GM23338 (cell line): ENCODE measurements at regions not wholly inside any gene's neighbourhood (a gene's known extent, or its start where the extent isn't known, plus 50 kb on each side); places are given as distances from the start of the nearest gene placed in this dataset.

Source experiments
- ATAC-seq: fragments of 200-7000 bp; cut with Tn5 transposase; 3 replicates; pipeline ENCODE4 v1.9.1; 2020
- DNase-seq: peaks from one replicate; pipeline ENCODE4 v3.0.0-alpha.2; 2015; ENCODE audit warnings: low spot score
- H2AFZ ChIP-seq: fragments of 200-600 bp; sonication (generic); 2 replicates; pipeline ENCODE4 v1.8.0; 2016; ENCODE audit warnings: antibody characterized with exemption, mild to moderate bottlenecking, moderate library complexity
- H3F3A ChIP-seq: fragments of 200-600 bp; sonication (generic); replicated peaks from 2 replicates; pipeline ENCODE4 v1.8.0; 2017; ENCODE audit warnings: antibody characterized with exemption, mixed run types, low read depth
- H3K27ac ChIP-seq: fragments of 200-600 bp; sonication (generic); 2 replicates; pipeline ENCODE4 v1.6.1; 2016; ENCODE audit warnings: low read depth
- H3K27me3 ChIP-seq: fragments of 200-600 bp; sonication (generic); 2 replicates; pipeline ENCODE4 v1.8.0; 2016; ENCODE audit warnings: mild to moderate bottlenecking, mixed run types, moderate library complexity; ENCODE audit not compliant: insufficient read depth
- H3K36me3 ChIP-seq: fragments of 200-600 bp; sonication (generic); 2 replicates; pipeline ENCODE4 v1.8.0; 2016; ENCODE audit warnings: mild to moderate bottlenecking; ENCODE audit not compliant: insufficient read depth
- H3K4me1 ChIP-seq: fragments of 200-600 bp; sonication (generic); 2 replicates; pipeline ENCODE4 v1.8.0; 2016; ENCODE audit warnings: mild to moderate bottlenecking, moderate library complexity; ENCODE audit not compliant: insufficient read depth
- H3K4me2 ChIP-seq: fragments of 200-600 bp; sonication (generic); 2 replicates; pipeline ENCODE4 v1.7.1; 2017; ENCODE audit warnings: mixed run types
- H3K4me3 ChIP-seq: fragments of 200-600 bp; sonication (generic); 2 replicates; pipeline ENCODE4 v1.6.1; 2016; ENCODE audit warnings: mixed run types
- H3K79me2 ChIP-seq: fragments of 200-600 bp; sonication (generic); replicated peaks from 2 replicates; pipeline ENCODE4 v1.8.0; 2017; ENCODE audit warnings: mild to moderate bottlenecking; ENCODE audit not compliant: insufficient read depth
- H3K9me2 ChIP-seq: fragments of 200-600 bp; sonication (generic); 2 replicates; pipeline ENCODE4 v1.8.0; 2017; ENCODE audit not compliant: insufficient read depth
- H4K20me1 ChIP-seq: fragments of 200-600 bp; sonication (generic); replicated peaks from 2 replicates; pipeline ENCODE4 v1.8.0; 2017; ENCODE audit warnings: mild to moderate bottlenecking; ENCODE audit not compliant: insufficient read depth
- H3K27ac Mint-ChIP-seq: 2 replicates; pipeline ENCODE4 v1.8.0; 2020; ENCODE audit warnings: inconsistent platforms, mild to moderate bottlenecking, moderate library complexity, mixed read lengths
- H3K27me3 Mint-ChIP-seq: 3 replicates; pipeline ENCODE4 v1.8.0; 2022; ENCODE audit warnings: low read depth, mild to moderate bottlenecking, moderate library complexity, mixed read lengths, inconsistent platforms; ENCODE audit not compliant: insufficient read depth, poor library complexity
- H3K36me3 Mint-ChIP-seq: 3 replicates; pipeline ENCODE4 v1.8.0; 2021; ENCODE audit warnings: low read depth, mild to moderate bottlenecking, inconsistent platforms, moderate library complexity, mixed read lengths
- H3K4me1 Mint-ChIP-seq: 3 replicates; pipeline ENCODE4 v1.8.0; 2020; ENCODE audit warnings: mild to moderate bottlenecking, inconsistent platforms, mixed read lengths
- H3K4me3 Mint-ChIP-seq: 3 replicates; pipeline ENCODE4 v1.8.0; 2021; ENCODE audit warnings: moderate library complexity, mild to moderate bottlenecking, inconsistent platforms, mixed read lengths
- H3K9me3 Mint-ChIP-seq: 3 replicates; pipeline ENCODE4 v1.8.0; 2020; ENCODE audit warnings: moderate library complexity, mild to moderate bottlenecking, inconsistent platforms, mixed read lengths
- CREB1 ChIP-seq: fragments of 250-450 bp; sonication (Bioruptor Pico); IDR thresholded peaks from 2 replicates; pipeline ENCODE4 v1.5.0; 2020; ENCODE audit warnings: low read depth, mild to moderate bottlenecking, moderate library complexity
- CTCF ChIP-seq, 2 experiments: fragments of 200-600 bp in 1 of 2; sonication (generic) in 1 of 2; conservative IDR thresholded peaks; 2 replicates each; pipeline versions ENCODE4 v1.5.1 to v1.6.1; 2016 to 2017; ENCODE audit warnings: antibody characterized with exemption in 2 of 2, low read depth in 2 of 2, mild to moderate bottlenecking in 2 of 2, moderate library complexity in 1 of 2
- ETS1 ChIP-seq: IDR thresholded peaks from 2 replicates; pipeline ENCODE4 v1.6.1; 2016; ENCODE audit warnings: antibody characterized with exemption
- EZH2 ChIP-seq: fragments of 200-600 bp; sonication (generic); IDR thresholded peaks from one replicate; pipeline ENCODE4 v1.8.0; 2017; ENCODE audit warnings: antibody characterized with exemption, mild to moderate bottlenecking, low read depth; ENCODE audit not compliant: unreplicated experiment
- EZH2phosphoT487 ChIP-seq: fragments of 200-600 bp; sonication (generic); IDR thresholded peaks from one replicate; pipeline ENCODE4 v1.8.1; 2018; ENCODE audit warnings: antibody characterized with exemption; ENCODE audit not compliant: unreplicated experiment
- JUNB ChIP-seq: IDR thresholded peaks from one replicate; pipeline ENCODE4 v1.6.1; 2016; ENCODE audit warnings: antibody characterized with exemption; ENCODE audit not compliant: unreplicated experiment
- NANOG ChIP-seq: IDR thresholded peaks from 2 replicates; pipeline ENCODE4 v1.6.1; 2016; ENCODE audit warnings: antibody characterized with exemption, borderline replicate concordance
- POLR2AphosphoS5 ChIP-seq: IDR thresholded peaks from 2 replicates; pipeline ENCODE4 v1.6.1; 2016; ENCODE audit warnings: antibody characterized with exemption, low read depth
- STAT1 ChIP-seq: IDR thresholded peaks from one replicate; pipeline ENCODE4 v1.6.1; 2016; ENCODE audit warnings: antibody characterized with exemption; ENCODE audit not compliant: unreplicated experiment
- ZNF114 ChIP-seq: fragments of 250-450 bp; sonication (Bioruptor Pico); IDR thresholded peaks from 2 replicates; pipeline ENCODE4 v1.5.0; 2020; ENCODE audit warnings: mild to moderate bottlenecking, moderate library complexity
- ZNF331 ChIP-seq: fragments of 250-450 bp; sonication (Bioruptor Pico); IDR thresholded peaks from 2 replicates; pipeline ENCODE4 v1.5.0; 2020; ENCODE audit warnings: low read depth, mild to moderate bottlenecking, moderate library complexity
- TF ChIP-seq, protein P1 (sequence below): IDR thresholded peaks from one replicate; pipeline ENCODE4 v1.6.1; 2018; ENCODE audit warnings: antibody characterized with exemption; ENCODE audit not compliant: unreplicated experiment
- TF ChIP-seq, protein P2 (sequence below): fragments of 250-450 bp; sonication (Bioruptor Pico); IDR thresholded peaks from 2 replicates; pipeline ENCODE4 v1.5.0; 2020; ENCODE audit warnings: mild to moderate bottlenecking, moderate library complexity

- Mint-ChIP-seq H3K27ac (no peak overlapping the region), H3K4me3 (no peak overlapping the region), H3K4me1 (no peaks in the 10 kb centered on the region), H3K36me3 (no peaks in the 10 kb centered on the region), H3K9me3 (no peaks in the 10 kb centered on the region), H3K27me3 (no peaks in the 10 kb centered on the region)
- DNase-seq (no peak), ATAC-seq (no peak)
- TF ChIP-seq ETS1 (no peak), ZNF114 (CRISPR knock-in tag) (no peak), JUNB (no peak), CREB1 (CRISPR knock-in tag) (no peak), POLR2AphosphoS5 (no peak), EZH2 (no peak), ZNF331 (CRISPR knock-in tag) (no peak), STAT1 (no peak), CTCF (conservative IDR thresholded peaks at IDR 0.05; ENCODE audit: low read depth in 2 of 2) (no peak), NANOG (no peak), EZH2phosphoT487 (no peak)
- TF ChIP-seq, protein P1, sequence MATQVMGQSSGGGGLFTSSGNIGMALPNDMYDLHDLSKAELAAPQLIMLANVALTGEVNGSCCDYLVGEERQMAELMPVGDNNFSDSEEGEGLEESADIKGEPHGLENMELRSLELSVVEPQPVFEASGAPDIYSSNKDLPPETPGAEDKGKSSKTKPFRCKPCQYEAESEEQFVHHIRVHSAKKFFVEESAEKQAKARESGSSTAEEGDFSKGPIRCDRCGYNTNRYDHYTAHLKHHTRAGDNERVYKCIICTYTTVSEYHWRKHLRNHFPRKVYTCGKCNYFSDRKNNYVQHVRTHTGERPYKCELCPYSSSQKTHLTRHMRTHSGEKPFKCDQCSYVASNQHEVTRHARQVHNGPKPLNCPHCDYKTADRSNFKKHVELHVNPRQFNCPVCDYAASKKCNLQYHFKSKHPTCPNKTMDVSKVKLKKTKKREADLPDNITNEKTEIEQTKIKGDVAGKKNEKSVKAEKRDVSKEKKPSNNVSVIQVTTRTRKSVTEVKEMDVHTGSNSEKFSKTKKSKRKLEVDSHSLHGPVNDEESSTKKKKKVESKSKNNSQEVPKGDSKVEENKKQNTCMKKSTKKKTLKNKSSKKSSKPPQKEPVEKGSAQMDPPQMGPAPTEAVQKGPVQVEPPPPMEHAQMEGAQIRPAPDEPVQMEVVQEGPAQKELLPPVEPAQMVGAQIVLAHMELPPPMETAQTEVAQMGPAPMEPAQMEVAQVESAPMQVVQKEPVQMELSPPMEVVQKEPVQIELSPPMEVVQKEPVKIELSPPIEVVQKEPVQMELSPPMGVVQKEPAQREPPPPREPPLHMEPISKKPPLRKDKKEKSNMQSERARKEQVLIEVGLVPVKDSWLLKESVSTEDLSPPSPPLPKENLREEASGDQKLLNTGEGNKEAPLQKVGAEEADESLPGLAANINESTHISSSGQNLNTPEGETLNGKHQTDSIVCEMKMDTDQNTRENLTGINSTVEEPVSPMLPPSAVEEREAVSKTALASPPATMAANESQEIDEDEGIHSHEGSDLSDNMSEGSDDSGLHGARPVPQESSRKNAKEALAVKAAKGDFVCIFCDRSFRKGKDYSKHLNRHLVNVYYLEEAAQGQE: no peak
- TF ChIP-seq, protein P2, sequence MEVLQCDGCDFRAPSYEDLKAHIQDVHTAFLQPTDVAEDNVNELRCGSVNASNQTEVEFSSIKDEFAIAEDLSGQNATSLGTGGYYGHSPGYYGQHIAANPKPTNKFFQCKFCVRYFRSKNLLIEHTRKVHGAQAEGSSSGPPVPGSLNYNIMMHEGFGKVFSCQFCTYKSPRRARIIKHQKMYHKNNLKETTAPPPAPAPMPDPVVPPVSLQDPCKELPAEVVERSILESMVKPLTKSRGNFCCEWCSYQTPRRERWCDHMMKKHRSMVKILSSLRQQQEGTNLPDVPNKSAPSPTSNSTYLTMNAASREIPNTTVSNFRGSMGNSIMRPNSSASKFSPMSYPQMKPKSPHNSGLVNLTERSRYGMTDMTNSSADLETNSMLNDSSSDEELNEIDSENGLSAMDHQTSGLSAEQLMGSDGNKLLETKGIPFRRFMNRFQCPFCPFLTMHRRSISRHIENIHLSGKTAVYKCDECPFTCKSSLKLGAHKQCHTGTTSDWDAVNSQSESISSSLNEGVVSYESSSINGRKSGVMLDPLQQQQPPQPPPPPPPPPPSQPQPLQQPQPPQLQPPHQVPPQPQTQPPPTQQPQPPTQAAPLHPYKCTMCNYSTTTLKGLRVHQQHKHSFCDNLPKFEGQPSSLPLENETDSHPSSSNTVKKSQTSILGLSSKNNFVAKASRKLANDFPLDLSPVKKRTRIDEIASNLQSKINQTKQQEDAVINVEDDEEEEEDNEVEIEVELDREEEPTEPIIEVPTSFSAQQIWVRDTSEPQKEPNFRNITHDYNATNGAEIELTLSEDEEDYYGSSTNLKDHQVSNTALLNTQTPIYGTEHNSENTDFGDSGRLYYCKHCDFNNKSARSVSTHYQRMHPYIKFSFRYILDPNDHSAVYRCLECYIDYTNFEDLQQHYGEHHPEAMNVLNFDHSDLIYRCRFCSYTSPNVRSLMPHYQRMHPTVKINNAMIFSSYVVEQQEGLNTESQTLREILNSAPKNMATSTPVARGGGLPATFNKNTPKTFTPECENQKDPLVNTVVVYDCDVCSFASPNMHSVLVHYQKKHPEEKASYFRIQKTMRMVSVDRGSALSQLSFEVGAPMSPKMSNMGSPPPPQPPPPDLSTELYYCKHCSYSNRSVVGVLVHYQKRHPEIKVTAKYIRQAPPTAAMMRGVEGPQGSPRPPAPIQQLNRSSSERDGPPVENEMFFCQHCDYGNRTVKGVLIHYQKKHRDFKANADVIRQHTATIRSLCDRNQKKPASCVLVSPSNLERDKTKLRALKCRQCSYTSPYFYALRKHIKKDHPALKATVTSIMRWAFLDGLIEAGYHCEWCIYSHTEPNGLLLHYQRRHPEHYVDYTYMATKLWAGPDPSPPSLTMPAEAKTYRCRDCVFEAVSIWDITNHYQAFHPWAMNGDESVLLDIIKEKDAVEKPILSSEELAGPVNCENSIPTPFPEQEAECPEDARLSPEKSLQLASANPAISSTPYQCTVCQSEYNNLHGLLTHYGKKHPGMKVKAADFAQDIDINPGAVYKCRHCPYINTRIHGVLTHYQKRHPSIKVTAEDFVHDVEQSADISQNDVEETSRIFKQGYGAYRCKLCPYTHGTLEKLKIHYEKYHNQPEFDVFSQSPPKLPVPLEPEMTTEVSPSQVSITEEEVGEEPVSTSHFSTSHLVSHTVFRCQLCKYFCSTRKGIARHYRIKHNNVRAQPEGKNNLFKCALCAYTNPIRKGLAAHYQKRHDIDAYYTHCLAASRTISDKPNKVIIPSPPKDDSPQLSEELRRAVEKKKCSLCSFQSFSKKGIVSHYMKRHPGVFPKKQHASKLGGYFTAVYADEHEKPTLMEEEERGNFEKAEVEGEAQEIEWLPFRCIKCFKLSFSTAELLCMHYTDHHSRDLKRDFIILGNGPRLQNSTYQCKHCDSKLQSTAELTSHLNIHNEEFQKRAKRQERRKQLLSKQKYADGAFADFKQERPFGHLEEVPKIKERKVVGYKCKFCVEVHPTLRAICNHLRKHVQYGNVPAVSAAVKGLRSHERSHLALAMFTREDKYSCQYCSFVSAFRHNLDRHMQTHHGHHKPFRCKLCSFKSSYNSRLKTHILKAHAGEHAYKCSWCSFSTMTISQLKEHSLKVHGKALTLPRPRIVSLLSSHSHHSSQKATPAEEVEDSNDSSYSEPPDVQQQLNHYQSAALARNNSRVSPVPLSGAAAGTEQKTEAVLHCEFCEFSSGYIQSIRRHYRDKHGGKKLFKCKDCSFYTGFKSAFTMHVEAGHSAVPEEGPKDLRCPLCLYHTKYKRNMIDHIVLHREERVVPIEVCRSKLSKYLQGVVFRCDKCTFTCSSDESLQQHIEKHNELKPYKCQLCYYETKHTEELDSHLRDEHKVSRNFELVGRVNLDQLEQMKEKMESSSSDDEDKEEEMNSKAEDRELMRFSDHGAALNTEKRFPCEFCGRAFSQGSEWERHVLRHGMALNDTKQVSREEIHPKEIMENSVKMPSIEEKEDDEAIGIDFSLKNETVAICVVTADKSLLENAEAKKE (CRISPR knock-in tag): no peak
- Histone ChIP-seq H3K4me3 (no peak overlapping the region), H3K4me1 (no peaks in the 10 kb centered on the region), H3K79me2 (no peaks in the 10 kb centered on the region), H2AFZ (no peak overlapping the region), H3K36me3 (no peaks in the 10 kb centered on the region), H4K20me1 (no peaks in the 10 kb centered on the region), H3F3A (no peaks in the 10 kb centered on the region), H3K27me3 (no peaks in the 10 kb centered on the region), H3K9me2 (peaks cover 11% of the 10 kb centered on the region), H3K27ac (no peak overlapping the region), H3K4me2 (no peak overlapping the region)
These were observed 1509.0 kb downstream of the GRIK2 start for GRCh38 chr6:102902471-102902870.
